HuH-7 (cell line): ENCODE measurements at regions not wholly inside any gene's neighbourhood (a gene's known extent, or its start where the extent isn't known, plus 50 kb on each side); places are given as distances from the start of the nearest gene placed in this dataset.
"Not testable (repeated sequence)": the region's sequence is repeated elsewhere in the genome, so short reads cannot be mapped to it uniquely, and the experiment has no call there.

Experiments used
- DNase-seq: peaks from one replicate; pipeline ENCODE4 v3.0.0; 2011; ENCODE audit warnings: low spot score

DNA sequence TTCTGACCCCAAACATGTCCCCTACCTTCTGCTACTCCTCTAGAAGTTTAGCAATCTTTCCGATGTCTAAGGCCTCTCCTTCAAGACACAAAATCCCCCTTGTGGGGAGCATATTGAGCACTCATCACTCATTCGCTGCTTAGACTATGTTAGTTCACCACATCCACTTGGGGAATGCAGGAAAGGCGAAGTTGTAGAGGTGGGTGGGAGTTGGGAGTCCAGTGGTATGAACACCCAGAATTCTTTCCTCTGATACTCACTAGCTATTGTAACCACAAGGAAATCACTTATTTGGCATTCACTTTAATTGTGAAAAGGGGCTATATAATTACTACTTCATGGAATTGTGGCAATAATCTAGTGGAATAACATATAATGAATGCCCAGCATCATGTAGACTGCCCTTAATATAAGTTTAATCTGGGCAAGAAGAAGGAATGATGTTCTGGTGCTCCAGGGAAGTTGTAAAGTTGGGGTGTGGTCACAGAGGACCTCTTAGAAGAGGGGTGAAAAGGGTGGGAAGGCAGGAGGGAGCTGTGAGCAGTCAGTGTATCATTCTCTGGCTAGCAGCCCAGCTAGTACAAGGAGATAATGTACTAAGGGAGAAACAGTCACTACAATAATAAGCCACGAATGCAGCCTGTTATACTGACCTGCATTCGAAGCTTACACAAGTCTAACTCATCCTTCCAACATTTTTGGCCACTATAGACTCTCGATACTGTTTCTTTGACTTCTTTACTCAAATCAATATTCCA lies 468.2 kb upstream of the DIPK2B start:
- no peak for DNase-seq

GRCh38 chrX:45667666-45668065 lies 467.0 kb upstream of the DIPK2B start:
- no peak for DNase-seq

GRCh38 chrX:45664727-45665290 lies 464.1 kb upstream of the DIPK2B start:
- no peak for DNase-seq

GRCh38 chrX:45660477-45660876 lies 459.8 kb upstream of the DIPK2B start:
- no peak for DNase-seq

DNA sequence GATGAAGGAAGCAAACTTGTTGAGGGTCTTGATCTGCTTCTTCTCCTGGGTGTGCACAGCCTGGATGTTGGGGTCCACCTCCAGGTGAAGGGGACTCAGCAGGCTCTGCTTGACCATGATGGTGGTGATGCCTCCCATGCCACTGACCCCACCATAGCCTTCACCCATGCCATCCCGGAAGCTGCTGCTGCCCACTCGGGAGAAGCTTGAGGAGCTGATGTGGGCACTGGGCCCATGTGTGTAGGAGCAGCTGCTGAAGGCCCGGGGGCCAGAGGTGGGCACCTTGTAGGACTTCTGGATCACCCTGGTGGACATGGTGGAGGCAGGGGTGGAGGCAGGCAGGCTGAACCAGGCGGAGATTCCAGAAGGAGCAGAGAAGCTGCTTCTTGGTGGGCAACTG lies 432.7 kb upstream of the DIPK2B start:
- no peak for DNase-seq

DNA sequence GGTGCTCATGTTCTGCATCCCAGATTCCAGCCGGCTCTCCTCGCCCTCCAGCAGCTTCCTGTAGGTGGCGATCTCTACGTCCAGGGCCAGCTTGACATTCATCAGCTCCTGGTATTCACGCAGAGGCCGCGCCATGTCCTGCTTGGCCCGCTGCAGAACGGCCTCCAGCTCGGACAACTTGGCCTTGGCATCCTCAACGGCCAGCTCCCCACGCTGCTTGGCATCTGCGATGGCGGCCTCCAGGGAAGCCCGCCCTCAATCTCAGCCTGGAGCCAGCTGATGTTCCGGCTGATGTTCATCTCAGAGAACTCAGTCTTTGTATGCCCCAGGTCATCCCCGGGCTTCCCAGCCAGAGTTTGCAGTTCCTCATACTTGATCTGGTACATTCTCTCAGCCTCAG lies 431.8 kb upstream of the DIPK2B start:
- no peak for DNase-seq

- DNase-seq = no peak
Observed at GRCh38 chrX:45630078-45630477, 429.4 kb upstream of the DIPK2B start.

GRCh38 chrX:45628041-45628440 lies 427.4 kb upstream of the DIPK2B start:
- DNase-seq = no peak

DNA sequence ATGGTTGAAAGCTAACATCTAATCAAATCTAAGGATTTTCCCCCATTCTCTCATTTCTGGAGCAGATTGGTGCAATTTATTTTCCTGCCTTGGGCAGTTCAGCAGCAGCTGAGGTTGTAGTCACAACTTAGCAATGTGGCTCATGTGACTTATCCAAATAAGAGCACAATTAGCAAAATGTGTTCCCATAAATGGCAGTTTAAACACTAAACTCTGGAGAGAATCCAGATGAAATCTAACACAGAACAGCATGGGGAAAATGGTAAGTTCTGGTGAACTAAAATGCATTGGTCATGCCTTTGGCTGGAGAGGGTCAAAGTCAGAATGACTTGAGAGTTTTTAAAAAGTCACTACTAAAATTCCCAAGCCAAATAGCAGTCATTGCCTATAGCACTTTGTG lies 422.6 kb upstream of the DIPK2B start:
- no peak for DNase-seq

GRCh38 chrX:45622538-45622937 lies 421.9 kb upstream of the DIPK2B start:
- DNase-seq = no peak

- DNase-seq = no peak
Observed at GRCh38 chrX:45622042-45622423, 421.4 kb upstream of the DIPK2B start.

GRCh38 chrX:45621376-45622041 lies 420.8 kb upstream of the DIPK2B start:
- no peak for DNase-seq

- no peak for DNase-seq
Observed at GRCh38 chrX:45619290-45619689, 418.6 kb upstream of the DIPK2B start.

GRCh38 chrX:45615591-45615990 lies 414.9 kb upstream of the DIPK2B start:
- not testable (repeated sequence) for DNase-seq

DNA sequence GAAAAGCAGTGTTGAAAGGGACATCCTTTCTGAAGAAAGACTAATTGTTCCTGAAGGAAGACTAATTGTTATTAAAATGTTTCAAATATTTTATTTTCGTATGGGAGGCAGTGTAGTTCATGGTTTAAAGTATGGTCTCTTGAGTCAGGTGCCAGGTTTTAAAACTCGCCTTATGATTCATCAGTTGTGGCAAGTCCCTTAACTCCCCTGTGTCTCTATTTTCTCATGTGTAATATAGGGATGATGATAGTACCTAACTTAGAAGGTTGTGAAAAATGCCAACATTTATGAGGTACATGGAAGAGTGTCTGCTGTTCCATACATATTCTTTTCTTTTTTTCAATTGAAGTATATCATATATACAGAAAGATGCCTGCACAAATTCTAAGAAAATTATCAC lies 414.2 kb upstream of the DIPK2B start:
- DNase-seq = no peak

DNA sequence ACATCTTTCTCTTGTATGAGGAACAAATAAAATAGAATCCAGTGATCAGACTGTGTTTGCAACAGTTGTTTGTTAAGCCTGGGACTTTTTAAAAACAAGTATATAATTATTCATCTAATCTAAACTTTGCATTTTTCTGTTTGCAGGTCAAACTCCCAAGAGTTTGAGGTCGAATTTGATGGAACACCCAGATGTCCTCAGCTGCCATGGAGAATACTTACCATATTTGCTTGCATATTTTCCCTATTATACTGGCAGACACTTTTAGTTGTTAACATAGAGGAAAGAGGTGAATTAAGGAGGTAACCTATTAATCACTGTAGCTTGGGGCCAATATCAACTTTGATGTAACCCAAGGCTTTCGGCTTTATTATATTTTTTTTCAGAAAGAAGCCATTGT lies 401.5 kb upstream of the DIPK2B start:
- no peak for DNase-seq

DNA sequence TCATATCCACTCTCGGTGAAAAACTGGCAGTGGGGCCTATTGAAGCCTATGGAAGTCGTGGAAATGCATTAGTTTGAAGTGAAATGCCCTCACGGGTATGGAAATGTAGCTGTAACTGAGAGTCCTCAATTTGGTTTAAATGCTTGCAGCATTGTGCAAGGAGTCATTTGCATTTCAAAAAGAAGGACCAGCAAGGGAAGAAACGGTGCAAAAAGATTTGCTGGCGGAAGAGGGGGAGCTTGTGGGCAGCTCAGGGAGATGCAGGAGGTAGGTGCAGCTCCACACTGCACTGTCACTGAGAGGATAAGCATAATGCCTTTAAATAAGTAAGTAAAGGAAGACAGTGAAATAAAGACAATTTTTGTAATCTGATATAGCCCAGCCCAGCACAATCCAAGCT lies 400.4 kb upstream of the DIPK2B start:
- DNase-seq = no peak

GRCh38 chrX:45598861-45599260 lies 398.2 kb upstream of the DIPK2B start:
- DNase-seq = no peak

DNA sequence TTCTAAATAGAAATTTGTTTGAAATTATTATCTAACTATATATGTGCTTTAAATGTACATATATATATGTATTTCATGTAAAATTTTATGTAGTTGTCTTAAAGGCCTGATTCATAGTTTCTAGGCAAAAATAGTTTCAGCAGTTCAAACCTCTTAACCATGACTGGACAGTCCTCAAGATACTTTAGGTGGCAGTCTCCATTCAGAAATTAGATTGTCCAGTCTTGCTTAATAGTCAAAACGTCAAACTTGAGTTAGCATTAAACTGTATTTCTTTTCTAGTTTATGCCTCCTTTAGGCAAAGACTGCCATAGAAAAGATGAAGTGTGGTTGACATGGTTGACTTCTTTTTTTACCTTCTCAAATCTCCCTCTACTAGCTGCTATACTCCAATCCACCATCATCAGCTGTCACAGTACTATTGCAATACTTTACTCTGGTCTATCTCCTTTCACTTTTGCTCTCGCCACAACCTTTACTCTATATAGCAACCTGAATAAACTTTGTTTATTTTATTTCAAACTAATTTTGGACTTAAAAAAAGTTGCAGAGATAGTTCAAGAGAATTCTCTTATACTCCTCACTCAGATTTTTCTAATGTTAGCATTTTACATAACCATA lies 395.6 kb upstream of the DIPK2B start:
- DNase-seq = no peak

DNA sequence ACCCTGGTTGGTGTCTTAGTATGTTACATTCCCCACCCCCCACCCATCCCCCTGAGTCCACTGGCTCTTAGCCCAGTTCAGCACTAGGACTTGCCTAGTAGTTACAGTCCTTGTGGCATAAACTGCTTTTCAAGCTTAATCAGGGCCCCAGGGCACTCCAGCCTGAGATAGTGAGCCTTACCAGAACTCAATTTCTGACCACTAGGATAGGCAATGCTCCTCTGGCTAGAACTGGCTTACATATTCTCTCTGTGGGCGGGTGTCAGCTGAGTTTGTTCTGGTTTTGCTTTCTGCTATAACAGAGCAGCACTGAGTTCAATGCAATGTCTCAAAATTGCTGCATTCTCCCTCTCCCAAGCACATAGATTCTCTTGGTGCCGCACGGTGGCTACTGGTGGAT lies 391.4 kb upstream of the DIPK2B start:
- no peak for DNase-seq

- no peak for DNase-seq
Observed at GRCh38 chrX:45591650-45592049, 391.0 kb upstream of the DIPK2B start.

GRCh38 chrX:45584717-45585116 lies 384.0 kb upstream of the DIPK2B start:
- DNase-seq = no peak

DNA sequence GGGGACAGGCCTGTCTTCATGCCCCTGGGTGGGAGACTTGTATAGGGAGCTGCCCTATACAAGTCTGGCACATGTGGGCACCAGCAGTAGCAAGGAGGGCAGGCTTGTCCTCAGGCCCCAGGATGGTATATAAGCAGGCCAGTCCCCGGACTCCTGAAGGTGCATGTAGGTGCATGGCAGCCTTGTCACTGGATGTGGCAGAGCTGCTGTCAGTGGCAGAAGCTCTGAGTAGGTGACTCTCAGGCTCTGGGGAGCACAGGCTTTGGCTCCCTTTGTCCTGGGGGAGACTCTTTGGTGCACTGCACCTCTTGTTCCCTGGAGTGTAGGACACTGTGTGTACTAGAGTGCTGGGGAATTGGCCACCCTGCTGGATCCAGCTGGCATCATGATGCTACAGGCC lies 376.7 kb upstream of the DIPK2B start:
- no peak for DNase-seq
